ENCODE measurements at regions not wholly inside any gene's neighbourhood (a gene's known extent, or its start where the extent isn't known, plus 50 kb on each side); places are given as distances from the start of the nearest gene placed in this dataset.

GRCh38 chr5:143682929-143683386, 129.0 kb upstream of the HMHB1 start:
- no peaks in the 10 kb centered on the region for H3K9me3 Mint-ChIP-seq
- Histone ChIP-seq H4K8ac (replicated peaks; ENCODE audit: insufficient read length, low read depth, low read length) (no peak overlapping the region), H2BK12ac (ENCODE audit: insufficient read length, low read depth, low read length) (no peak overlapping the region), H4K20me1 (ENCODE audit: control insufficient read depth, insufficient read depth, insufficient read length) (no peaks in the 10 kb centered on the region), H2AK5ac (ENCODE audit: insufficient read length, low read length) (no peak overlapping the region), H3K14ac (ENCODE audit: insufficient read depth, low read length) (no peak overlapping the region), H3K79me1 (ENCODE audit: insufficient read depth, low read depth, low read length, poor library complexity, severe bottlenecking) (no peaks in the 10 kb centered on the region), H3K4me1 (ENCODE audit: insufficient read depth, low read length) (no peaks in the 10 kb centered on the region), H3K79me2 (ENCODE audit: insufficient read depth, low read length) (no peaks in the 10 kb centered on the region), H2BK5ac (ENCODE audit: insufficient read length, low read length) (no peak overlapping the region), H3K9ac (ENCODE audit: extremely low read depth, insufficient read length, low read length) (no peak overlapping the region), H3K18ac (ENCODE audit: insufficient read length, low read depth, low read length) (no peak overlapping the region), H3K9me3 (ENCODE audit: control insufficient read depth, low read depth, low read length) (no peaks in the 10 kb centered on the region), H3K27me3 (ENCODE audit: insufficient read depth, low read length) (no peaks in the 10 kb centered on the region), H2AFZ (ENCODE audit: low read length) (no peak overlapping the region), H2BK15ac (ENCODE audit: low read depth, low read length) (no peak overlapping the region), H3K4me2 (ENCODE audit: insufficient read depth, insufficient read length, low read length) (no peak overlapping the region), H2BK120ac (ENCODE audit: low read depth, low read length, poor library complexity, severe bottlenecking) (no peak overlapping the region), H3K23me2 (ENCODE audit: insufficient read length, low read depth, low read length, poor library complexity, severe bottlenecking) (no peaks in the 10 kb centered on the region), H4K91ac (ENCODE audit: insufficient read length, low read depth, low read length) (no peak overlapping the region), H4K5ac (ENCODE audit: insufficient read length, low read depth, low read length) (no peak overlapping the region), H3T11ph (ENCODE audit: low read length) (no peak overlapping the region), H3K56ac (ENCODE audit: insufficient read length, low read depth, low read length) (no peak overlapping the region), H3K27ac (ENCODE audit: insufficient read length, low read depth, low read length) (no peak overlapping the region), H3K4ac (ENCODE audit: low read depth, low read length) (no peak overlapping the region), H2BK20ac (ENCODE audit: low read depth, low read length, poor library complexity, severe bottlenecking) (no peak overlapping the region), H3K23ac (ENCODE audit: insufficient read length, low read depth, low read length) (no peak overlapping the region)
- H3K27ac Mint-ChIP-seq, result no peak overlapping the region
- TF ChIP-seq, protein P1, sequence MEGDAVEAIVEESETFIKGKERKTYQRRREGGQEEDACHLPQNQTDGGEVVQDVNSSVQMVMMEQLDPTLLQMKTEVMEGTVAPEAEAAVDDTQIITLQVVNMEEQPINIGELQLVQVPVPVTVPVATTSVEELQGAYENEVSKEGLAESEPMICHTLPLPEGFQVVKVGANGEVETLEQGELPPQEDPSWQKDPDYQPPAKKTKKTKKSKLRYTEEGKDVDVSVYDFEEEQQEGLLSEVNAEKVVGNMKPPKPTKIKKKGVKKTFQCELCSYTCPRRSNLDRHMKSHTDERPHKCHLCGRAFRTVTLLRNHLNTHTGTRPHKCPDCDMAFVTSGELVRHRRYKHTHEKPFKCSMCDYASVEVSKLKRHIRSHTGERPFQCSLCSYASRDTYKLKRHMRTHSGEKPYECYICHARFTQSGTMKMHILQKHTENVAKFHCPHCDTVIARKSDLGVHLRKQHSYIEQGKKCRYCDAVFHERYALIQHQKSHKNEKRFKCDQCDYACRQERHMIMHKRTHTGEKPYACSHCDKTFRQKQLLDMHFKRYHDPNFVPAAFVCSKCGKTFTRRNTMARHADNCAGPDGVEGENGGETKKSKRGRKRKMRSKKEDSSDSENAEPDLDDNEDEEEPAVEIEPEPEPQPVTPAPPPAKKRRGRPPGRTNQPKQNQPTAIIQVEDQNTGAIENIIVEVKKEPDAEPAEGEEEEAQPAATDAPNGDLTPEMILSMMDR (conservative IDR thresholded peaks at IDR 0.05), result no peak
- no peaks in the 10 kb centered on the region for H3K36me3 Mint-ChIP-seq (ENCODE audit: insufficient read depth in 1 of 3, low read depth in 3 of 3)
- DNase-seq, result no peak
- H3K4me3 Mint-ChIP-seq, result no peak overlapping the region
- H3K27me3 Mint-ChIP-seq (ENCODE audit: low read depth), result no peaks in the 10 kb centered on the region
- H3K4me1 Mint-ChIP-seq, result no peaks in the 10 kb centered on the region
- no CpG with 5 or more reads among the region's 3 CpGs for WGBS (ENCODE audit: extremely low coverage, insufficient read length, low lambda C conversion rate)

Measured in H9 (cell line).